Brain microvascular endothelial cell (primary cell): ENCODE measurements at regions not wholly inside any gene's neighbourhood (a gene's known extent, or its start where the extent isn't known, plus 50 kb on each side); places are given as distances from the start of the nearest gene placed in this dataset.
"Not testable (repeated sequence)": the region's sequence is repeated elsewhere in the genome, so short reads cannot be mapped to it uniquely, and the experiment has no call there.

Source experiments
- DNase-seq: peaks from one replicate; pipeline ENCODE4 v3.0.0-alpha.2; 2020
- H3K27ac ChIP-seq: fragments of 250-450 bp; sonication (Bioruptor Pico); 2 replicates; pipeline ENCODE4 v1.5.1; 2020; ENCODE audit warnings: mild to moderate bottlenecking, moderate library complexity
- H3K27me3 ChIP-seq: fragments of 250-450 bp; sonication (Bioruptor Pico); replicated peaks from 2 replicates; pipeline ENCODE4 v1.5.1; 2020; ENCODE audit warnings: mild to moderate bottlenecking
- H3K36me3 ChIP-seq: fragments of 250-450 bp; sonication (Bioruptor Pico); replicated peaks from 2 replicates; pipeline ENCODE4 v1.5.1; 2020; ENCODE audit warnings: mild to moderate bottlenecking
- H3K4me3 ChIP-seq: 2 replicates; pipeline ENCODE4 v1.5.1; 2011; ENCODE audit warnings: low read depth, mild to moderate bottlenecking, control low read depth, low read length, moderate library complexity
- CTCF ChIP-seq: IDR thresholded peaks from 2 replicates; pipeline ENCODE4 v1.5.1; 2011; ENCODE audit warnings: low read depth, mild to moderate bottlenecking, moderate library complexity, low read length, control low read depth, inconsistent platforms; ENCODE audit errors: missing control alignments
- in situ Hi-C: cut with HindIII; loops from 2 replicates; pipeline ENCODE4 v1.10.0; 2017; ENCODE audit warnings: low sequenced_read_pairs, low pct_ligation_motif_present

- no peaks in the 10 kb centered on the region for H3K27me3 ChIP-seq
- in situ Hi-C loops, result no loop called here
- no peak overlapping the region for H3K4me3 ChIP-seq
- H3K36me3 ChIP-seq, result no peaks in the 10 kb centered on the region
- DNase-seq, result no peak
- no peak overlapping the region for H3K27ac ChIP-seq
- TF ChIP-seq CTCF, result no peak
Observed at GRCh38 chr2:84175340-84175739, 283.7 kb downstream of the SUCLG1 start.

GRCh38 chr2:84173041-84173440 lies 286.0 kb downstream of the SUCLG1 start:
- no peak for TF ChIP-seq CTCF
- no peak for DNase-seq
- no peak overlapping the region for H3K27ac ChIP-seq
- no peaks in the 10 kb centered on the region for H3K27me3 ChIP-seq
- H3K36me3 ChIP-seq, result no peaks in the 10 kb centered on the region
- no peak overlapping the region for H3K4me3 ChIP-seq
- in situ Hi-C loops, result no loop called here

GRCh38 chr2:84170979-84171378 lies 288.1 kb downstream of the SUCLG1 start:
- no peaks in the 10 kb centered on the region for H3K36me3 ChIP-seq
- DNase-seq, result no peak
- H3K4me3 ChIP-seq, result no peak overlapping the region
- H3K27ac ChIP-seq, result no peak overlapping the region
- no peak for TF ChIP-seq CTCF
- in situ Hi-C loops, result no loop called here
- H3K27me3 ChIP-seq, result no peaks in the 10 kb centered on the region

GRCh38 chr2:84169871-84170270 lies 289.2 kb downstream of the SUCLG1 start:
- Histone ChIP-seq H3K4me3 (no peak overlapping the region), H3K36me3 (no peaks in the 10 kb centered on the region), H3K27me3 (no peaks in the 10 kb centered on the region), H3K27ac (no peak overlapping the region)
- TF ChIP-seq CTCF, result no peak
- in situ Hi-C loops, result no loop called here
- no peak for DNase-seq

- H3K4me3 ChIP-seq, H3K27me3 ChIP-seq, in situ Hi-C loops, H3K36me3 ChIP-seq, DNase-seq, H3K27ac ChIP-seq: not testable (repeated sequence)
Observed at GRCh38 chr2:84168552-84168951, 290.5 kb downstream of the SUCLG1 start.

GRCh38 chr2:84165256-84165655 lies 293.8 kb downstream of the SUCLG1 start:
- DNase-seq, result no peak
- H3K27ac ChIP-seq, result no peak overlapping the region
- no peak overlapping the region for H3K4me3 ChIP-seq
- no peaks in the 10 kb centered on the region for H3K36me3 ChIP-seq
- in situ Hi-C loops, result no loop called here
- no peaks in the 10 kb centered on the region for H3K27me3 ChIP-seq
- TF ChIP-seq CTCF, result no peak
